ENCODE measurements at regions not wholly inside any gene's neighbourhood (a gene's known extent, or its start where the extent isn't known, plus 50 kb on each side); places are given as distances from the start of the nearest gene placed in this dataset.

DNA sequence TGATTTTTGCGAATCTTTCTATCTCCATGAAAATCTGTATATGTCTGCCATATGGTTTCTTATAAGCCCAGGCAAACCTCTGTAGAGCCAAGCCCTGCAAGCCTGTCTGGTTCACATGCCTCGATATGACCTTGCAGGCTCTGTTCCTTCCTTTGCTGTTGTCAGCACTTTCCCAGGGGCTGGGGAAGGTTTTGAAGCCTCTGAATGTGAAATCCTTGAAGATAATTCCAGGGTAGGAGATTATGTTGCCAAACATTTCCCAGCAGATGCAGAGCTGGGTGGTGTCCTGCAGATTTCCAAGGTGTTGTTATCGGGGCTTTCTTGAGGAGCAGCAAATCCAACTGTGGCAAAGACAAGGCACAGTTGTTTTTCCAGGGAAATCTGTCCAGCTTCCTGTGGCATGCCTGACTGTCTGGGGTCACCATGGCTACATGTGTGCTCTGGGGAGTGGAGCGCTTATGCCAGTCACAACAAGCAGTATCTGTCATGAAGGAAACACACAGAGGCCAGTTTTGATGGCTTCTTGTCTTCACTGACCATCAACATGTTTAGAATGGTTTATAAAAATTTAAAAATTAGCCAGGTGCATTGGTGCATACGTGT is 60.7 kb upstream of the RPS23 start:
- TF ChIP-seq EZH2 (conservative IDR thresholded peaks at IDR 0.05; ENCODE audit: low read depth, low read length) (no peak), SALL2 (CRISPR knock-in tag; IDR thresholded peaks at IDR 0.05) (no peak), ASH2L (IDR thresholded peaks at IDR 0.05; ENCODE audit: insufficient read length, low read depth, low read length) (no peak), RNF2 (conservative IDR thresholded peaks at IDR 0.05; ENCODE audit: low read depth) (no peak), SMC3 (IDR thresholded peaks at IDR 0.05; ENCODE audit: low read length) (no peak), SMARCC2 (IDR thresholded peaks at IDR 0.05) (no peak), TAF1 (CRISPR knock-in tag; IDR thresholded peaks at IDR 0.05) (no peak), MAZ (IDR thresholded peaks at IDR 0.05; ENCODE audit: borderline replicate concordance, low read depth, low read length) (no peak), MAZ (CRISPR knock-in tag; IDR thresholded peaks at IDR 0.05; ENCODE audit: low read depth) (no peak)
- TF ChIP-seq, protein P1, sequence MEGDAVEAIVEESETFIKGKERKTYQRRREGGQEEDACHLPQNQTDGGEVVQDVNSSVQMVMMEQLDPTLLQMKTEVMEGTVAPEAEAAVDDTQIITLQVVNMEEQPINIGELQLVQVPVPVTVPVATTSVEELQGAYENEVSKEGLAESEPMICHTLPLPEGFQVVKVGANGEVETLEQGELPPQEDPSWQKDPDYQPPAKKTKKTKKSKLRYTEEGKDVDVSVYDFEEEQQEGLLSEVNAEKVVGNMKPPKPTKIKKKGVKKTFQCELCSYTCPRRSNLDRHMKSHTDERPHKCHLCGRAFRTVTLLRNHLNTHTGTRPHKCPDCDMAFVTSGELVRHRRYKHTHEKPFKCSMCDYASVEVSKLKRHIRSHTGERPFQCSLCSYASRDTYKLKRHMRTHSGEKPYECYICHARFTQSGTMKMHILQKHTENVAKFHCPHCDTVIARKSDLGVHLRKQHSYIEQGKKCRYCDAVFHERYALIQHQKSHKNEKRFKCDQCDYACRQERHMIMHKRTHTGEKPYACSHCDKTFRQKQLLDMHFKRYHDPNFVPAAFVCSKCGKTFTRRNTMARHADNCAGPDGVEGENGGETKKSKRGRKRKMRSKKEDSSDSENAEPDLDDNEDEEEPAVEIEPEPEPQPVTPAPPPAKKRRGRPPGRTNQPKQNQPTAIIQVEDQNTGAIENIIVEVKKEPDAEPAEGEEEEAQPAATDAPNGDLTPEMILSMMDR (CRISPR knock-in tag; IDR thresholded peaks at IDR 0.05), result no peak

All from HepG2 (cell line).